ENCODE measurements at regions not wholly inside any gene's neighbourhood (a gene's known extent, or its start where the extent isn't known, plus 50 kb on each side); places are given as distances from the start of the nearest gene placed in this dataset.

- DNase-seq: no peak
- no peak overlapping the region for H3K27ac ChIP-seq (ENCODE audit: low read length)
- H3K36me3 ChIP-seq (ENCODE audit: control insufficient read depth, insufficient read depth, low read length): no peaks in the 10 kb centered on the region
Measured at GRCh38 chr10:121081306-121081705, 230.1 kb downstream of the WDR11 start.

DNA sequence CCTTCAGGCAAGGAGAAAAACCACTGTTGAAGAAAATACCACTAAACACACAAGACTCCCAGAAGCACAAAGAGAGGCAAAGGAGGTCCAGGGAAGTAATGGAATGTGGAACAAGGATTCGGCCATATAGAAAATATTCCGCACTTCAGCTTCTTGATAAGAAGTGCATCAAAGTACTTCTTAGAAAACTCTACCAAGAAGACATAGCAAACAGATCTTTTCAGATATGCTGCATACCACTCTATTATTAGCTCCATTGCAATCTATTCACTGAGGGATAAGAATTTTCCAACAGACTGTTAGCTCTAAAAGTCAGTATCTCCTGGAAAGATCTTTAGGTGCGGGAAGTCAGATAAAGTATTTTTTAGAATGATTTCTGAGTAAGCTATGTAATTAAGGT lies 231.8 kb downstream of the WDR11 start:
- no peaks in the 10 kb centered on the region for H3K9me3 ChIP-seq (replicated peaks; ENCODE audit: control insufficient read depth, low read depth, low read length)
- peaks cover 4% of the 10 kb centered on the region for H3K4me1 ChIP-seq (ENCODE audit: control insufficient read depth, insufficient read depth, low read length)
- H3K27me3 ChIP-seq (ENCODE audit: control insufficient read depth, insufficient read depth, low read length): peaks cover 38% of the 10 kb centered on the region
- DNase-seq: no peak
- H3K36me3 ChIP-seq (ENCODE audit: control insufficient read depth, insufficient read depth, low read length): no peaks in the 10 kb centered on the region
- H3K27ac ChIP-seq (ENCODE audit: low read length): no peak overlapping the region
- no peak overlapping the region for H3K4me3 ChIP-seq (ENCODE audit: low read length)
- no CpG with 5 or more reads among the region's 3 CpGs for WGBS (ENCODE audit: insufficient coverage)

More at GRCh38 chr10:121081306-121081705, 230.1 kb downstream of the WDR11 start:
- no CpG with 5 or more reads among the region's 3 CpGs for WGBS (ENCODE audit: insufficient coverage)
- Histone ChIP-seq H3K27me3 (ENCODE audit: control insufficient read depth, insufficient read depth, low read length) (peaks cover 37% of the 10 kb centered on the region), H3K9me3 (replicated peaks; ENCODE audit: control insufficient read depth, low read depth, low read length) (no peaks in the 10 kb centered on the region), H3K4me3 (ENCODE audit: low read length) (no peak overlapping the region), H3K4me1 (ENCODE audit: control insufficient read depth, insufficient read depth, low read length) (peaks cover 11% of the 10 kb centered on the region)

DNA sequence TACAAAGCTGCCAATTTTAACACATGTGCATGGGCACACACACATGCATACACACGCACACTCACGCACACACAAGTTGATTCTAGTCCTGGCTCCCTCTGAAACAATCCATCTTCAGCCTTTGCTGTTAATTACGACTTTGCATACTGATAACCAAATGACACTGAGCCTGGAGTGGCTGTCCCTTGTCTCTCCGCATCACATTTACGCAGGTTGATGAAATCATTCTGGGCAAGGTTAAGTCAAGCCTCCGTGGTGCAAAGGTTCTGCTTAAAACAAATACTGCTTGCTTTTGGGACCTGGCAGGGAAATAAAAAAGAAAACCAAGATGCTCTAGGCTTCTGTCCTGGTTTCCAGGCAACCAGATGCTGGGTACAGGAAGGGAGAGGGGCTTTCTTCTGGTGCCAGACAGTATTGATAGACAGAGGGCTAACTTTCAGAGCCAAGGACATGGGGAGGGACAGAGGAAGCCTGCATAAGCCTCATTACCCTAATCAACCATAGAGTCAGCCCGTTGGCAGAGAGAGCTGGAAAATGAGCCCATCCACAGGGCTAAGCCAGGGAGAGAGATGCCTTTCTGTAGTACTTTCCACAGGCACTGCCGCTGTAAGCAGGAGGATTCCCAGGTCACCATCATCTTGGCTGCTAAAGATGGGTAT lies 233.0 kb downstream of the WDR11 start:
- DNase-seq: no peak
- Histone ChIP-seq H3K9me3 (replicated peaks; ENCODE audit: control insufficient read depth, low read depth, low read length) (no peaks in the 10 kb centered on the region), H3K4me1 (ENCODE audit: control insufficient read depth, insufficient read depth, low read length) (no peaks in the 10 kb centered on the region), H3K4me3 (ENCODE audit: low read length) (no peak overlapping the region), H3K36me3 (ENCODE audit: control insufficient read depth, insufficient read depth, low read length) (no peaks in the 10 kb centered on the region), H3K27me3 (ENCODE audit: control insufficient read depth, insufficient read depth, low read length) (peaks cover 31% of the 10 kb centered on the region), H3K27ac (ENCODE audit: low read length) (no peak overlapping the region)
- WGBS (ENCODE audit: insufficient coverage): 83% methylated on average over 7 of the region's 8 CpGs

DNA sequence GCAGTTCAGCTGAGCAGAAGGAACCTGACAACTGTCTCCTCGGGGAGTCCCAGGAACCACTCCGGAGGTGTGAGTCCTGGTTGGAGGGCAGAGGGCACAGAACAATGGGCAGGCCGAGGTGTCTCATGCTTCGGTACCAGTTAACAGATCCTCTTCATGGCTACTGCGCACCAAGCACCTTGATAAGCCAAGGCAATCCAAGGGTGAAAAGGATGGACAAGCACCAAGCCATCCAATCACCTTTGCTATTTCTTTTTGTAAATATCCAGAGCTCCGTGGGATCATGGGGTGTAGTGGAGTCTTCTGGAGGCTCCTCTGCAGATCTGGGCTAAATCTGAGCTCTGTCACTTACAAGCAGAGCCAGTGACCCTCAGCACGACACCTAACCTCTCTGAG lies 233.5 kb downstream of the WDR11 start:
- Histone ChIP-seq H3K4me3 (ENCODE audit: low read length) (no peak overlapping the region), H3K9me3 (replicated peaks; ENCODE audit: control insufficient read depth, low read depth, low read length) (no peaks in the 10 kb centered on the region), H3K27ac (ENCODE audit: low read length) (no peak overlapping the region), H3K27me3 (ENCODE audit: control insufficient read depth, insufficient read depth, low read length) (peaks cover 34% of the 10 kb centered on the region), H3K36me3 (ENCODE audit: control insufficient read depth, insufficient read depth, low read length) (no peaks in the 10 kb centered on the region), H3K4me1 (ENCODE audit: control insufficient read depth, insufficient read depth, low read length) (no peaks in the 10 kb centered on the region)
- DNase-seq: no peak
- 88% methylated on average over 3 of the region's 7 CpGs for WGBS (ENCODE audit: insufficient coverage)

DNA sequence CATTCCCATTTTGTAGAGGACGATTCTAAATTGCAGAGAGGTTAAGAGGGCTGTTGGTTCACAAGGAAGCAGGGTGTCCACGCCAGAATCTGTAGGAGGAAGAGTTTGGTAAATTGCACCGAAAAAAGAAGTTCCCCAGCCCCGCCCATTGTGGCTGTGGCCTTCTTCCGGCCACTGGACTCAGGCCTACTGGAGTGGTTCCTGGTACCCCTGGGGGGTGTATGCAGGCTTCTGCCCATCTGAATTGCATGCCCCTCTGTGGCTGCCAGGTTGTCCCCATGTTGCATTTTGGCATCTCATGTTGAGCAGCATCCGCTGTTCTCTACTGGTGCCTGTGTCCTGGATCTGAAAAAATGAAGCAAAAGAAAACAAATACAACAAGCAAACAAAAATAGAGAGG lies 234.2 kb downstream of the WDR11 start:
- Histone ChIP-seq H3K4me3 (ENCODE audit: low read length) (no peak overlapping the region), H3K9me3 (replicated peaks; ENCODE audit: control insufficient read depth, low read depth, low read length) (no peaks in the 10 kb centered on the region), H3K27me3 (ENCODE audit: control insufficient read depth, insufficient read depth, low read length) (peaks cover 30% of the 10 kb centered on the region), H3K36me3 (ENCODE audit: control insufficient read depth, insufficient read depth, low read length) (no peaks in the 10 kb centered on the region), H3K27ac (ENCODE audit: low read length) (no peak overlapping the region), H3K4me1 (ENCODE audit: control insufficient read depth, insufficient read depth, low read length) (no peaks in the 10 kb centered on the region)
- DNase-seq: no peak
- 72% methylated on average over 5 of the region's 6 CpGs for WGBS (ENCODE audit: insufficient coverage)

- peaks cover 25% of the 10 kb centered on the region for H3K27me3 ChIP-seq (ENCODE audit: control insufficient read depth, insufficient read depth, low read length)
- H3K27ac ChIP-seq (ENCODE audit: low read length): no peak overlapping the region
- DNase-seq: no peak
- H3K4me3 ChIP-seq (ENCODE audit: low read length): no peak overlapping the region
- H3K4me1 ChIP-seq (ENCODE audit: control insufficient read depth, insufficient read depth, low read length): no peaks in the 10 kb centered on the region
- WGBS (ENCODE audit: insufficient coverage): 69% methylated on average over 6 of the region's 9 CpGs
- H3K9me3 ChIP-seq (replicated peaks; ENCODE audit: control insufficient read depth, low read depth, low read length): no peaks in the 10 kb centered on the region
- no peaks in the 10 kb centered on the region for H3K36me3 ChIP-seq (ENCODE audit: control insufficient read depth, insufficient read depth, low read length)
Measured at GRCh38 chr10:121087129-121087528, 236.0 kb downstream of the WDR11 start.

GRCh38 chr10:121087688-121088087 lies 236.5 kb downstream of the WDR11 start:
- Histone ChIP-seq H3K27me3 (ENCODE audit: control insufficient read depth, insufficient read depth, low read length) (peaks cover 25% of the 10 kb centered on the region), H3K4me3 (ENCODE audit: low read length) (no peak overlapping the region), H3K4me1 (ENCODE audit: control insufficient read depth, insufficient read depth, low read length) (no peaks in the 10 kb centered on the region), H3K9me3 (replicated peaks; ENCODE audit: control insufficient read depth, low read depth, low read length) (no peaks in the 10 kb centered on the region), H3K36me3 (ENCODE audit: control insufficient read depth, insufficient read depth, low read length) (no peaks in the 10 kb centered on the region), H3K27ac (ENCODE audit: low read length) (no peak overlapping the region)
- WGBS (ENCODE audit: insufficient coverage): 96% methylated on average over 3 of the region's 4 CpGs
- no peak for DNase-seq

DNA sequence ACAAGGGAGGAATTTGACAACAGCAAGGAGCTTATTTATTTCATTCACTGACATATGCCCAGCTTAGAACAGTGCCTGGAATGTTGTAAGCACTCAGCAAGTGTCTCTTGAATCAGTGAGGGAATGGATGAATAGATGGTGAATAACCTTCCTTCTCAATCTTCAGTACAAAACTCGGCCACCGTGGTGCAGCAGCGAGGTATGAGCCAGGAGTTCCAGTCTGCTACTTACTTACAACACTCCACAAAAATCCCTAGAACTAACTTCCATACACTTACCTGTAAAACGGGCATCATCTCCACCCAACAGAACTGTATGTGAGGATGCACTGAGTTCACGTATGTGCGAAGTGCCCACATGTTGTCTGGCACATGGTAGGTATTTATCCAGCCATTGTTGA lies 237.4 kb downstream of the WDR11 start:
- Histone ChIP-seq H3K27me3 (ENCODE audit: control insufficient read depth, insufficient read depth, low read length) (peaks cover 26% of the 10 kb centered on the region), H3K9me3 (replicated peaks; ENCODE audit: control insufficient read depth, low read depth, low read length) (no peaks in the 10 kb centered on the region), H3K4me3 (ENCODE audit: low read length) (no peak overlapping the region), H3K4me1 (ENCODE audit: control insufficient read depth, insufficient read depth, low read length) (no peaks in the 10 kb centered on the region), H3K36me3 (ENCODE audit: control insufficient read depth, insufficient read depth, low read length) (no peaks in the 10 kb centered on the region), H3K27ac (ENCODE audit: low read length) (no peak overlapping the region)
- peak; percentile 25 for DNase-seq
- WGBS (ENCODE audit: insufficient coverage): 40% methylated on average over 1 of the region's 6 CpGs

- Histone ChIP-seq H3K27ac (ENCODE audit: low read length) (no peak overlapping the region), H3K4me1 (ENCODE audit: control insufficient read depth, insufficient read depth, low read length) (no peaks in the 10 kb centered on the region), H3K27me3 (ENCODE audit: control insufficient read depth, insufficient read depth, low read length) (peaks cover 23% of the 10 kb centered on the region), H3K9me3 (replicated peaks; ENCODE audit: control insufficient read depth, low read depth, low read length) (no peaks in the 10 kb centered on the region), H3K36me3 (ENCODE audit: control insufficient read depth, insufficient read depth, low read length) (no peaks in the 10 kb centered on the region), H3K4me3 (ENCODE audit: low read length) (no peak overlapping the region)
- no peak for DNase-seq
- 33% methylated on average over 1 of the region's 3 CpGs for WGBS (ENCODE audit: insufficient coverage)
Measured at GRCh38 chr10:121089434-121089833, 238.3 kb downstream of the WDR11 start.

GRCh38 chr10:121091961-121092719 lies 241.0 kb downstream of the WDR11 start:
- DNase-seq: no peak
- H3K36me3 ChIP-seq (ENCODE audit: control insufficient read depth, insufficient read depth, low read length): no peaks in the 10 kb centered on the region
- no peaks in the 10 kb centered on the region for H3K9me3 ChIP-seq (replicated peaks; ENCODE audit: control insufficient read depth, low read depth, low read length)
- H3K4me1 ChIP-seq (ENCODE audit: control insufficient read depth, insufficient read depth, low read length): no peaks in the 10 kb centered on the region
- no peak overlapping the region for H3K4me3 ChIP-seq (ENCODE audit: low read length)
- peaks cover 15% of the 10 kb centered on the region for H3K27me3 ChIP-seq (ENCODE audit: control insufficient read depth, insufficient read depth, low read length)
- H3K27ac ChIP-seq (ENCODE audit: low read length): no peak overlapping the region
- WGBS (ENCODE audit: insufficient coverage): 83% methylated on average over 2 of the region's 5 CpGs
